HPDE6-E6E7 (cell line): ENCODE measurements at regions not wholly inside any gene's neighbourhood (a gene's known extent, or its start where the extent isn't known, plus 50 kb on each side); places are given as distances from the start of the nearest gene placed in this dataset.

Experiments
- DNase-seq: peaks from one replicate; pipeline ENCODE4 v3.0.0; 2011; ENCODE audit warnings: missing footprints; ENCODE audit errors: extremely low spot score

DNA sequence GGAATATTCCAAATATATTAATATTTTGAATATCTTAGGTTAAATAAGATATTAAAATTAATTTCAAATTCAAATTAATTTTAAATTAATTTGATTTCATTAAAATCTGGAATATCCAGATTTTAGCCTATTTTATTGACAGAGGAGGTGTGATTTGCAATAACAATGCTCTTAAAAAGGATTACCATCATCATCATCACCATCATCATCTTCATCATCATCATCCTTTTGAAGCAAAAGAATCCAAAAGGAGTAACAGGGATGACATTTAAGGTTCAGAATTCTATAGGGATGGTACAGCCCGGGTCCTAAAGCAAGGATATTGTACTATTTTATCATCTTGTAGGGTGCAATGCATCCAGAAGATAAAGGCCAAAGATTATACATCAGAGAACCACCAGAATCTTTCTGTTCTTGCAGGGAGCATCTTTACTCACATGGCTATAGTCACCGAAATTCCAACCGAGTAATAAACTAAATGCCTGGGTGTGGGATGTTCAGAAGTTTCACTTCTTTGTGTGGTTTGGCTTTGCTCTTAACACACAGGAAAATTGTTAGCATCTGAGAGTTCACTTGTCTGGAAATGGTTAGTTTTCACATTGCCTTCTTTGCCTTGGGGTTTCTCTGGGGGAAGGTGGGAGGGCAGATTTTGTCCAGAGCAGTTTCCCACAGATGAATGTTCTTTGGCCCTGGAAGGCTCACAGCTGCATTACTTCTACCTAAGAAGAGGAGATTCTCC lies 99.1 kb upstream of the ITGA6 start:
- DNase-seq = no peak

DNA sequence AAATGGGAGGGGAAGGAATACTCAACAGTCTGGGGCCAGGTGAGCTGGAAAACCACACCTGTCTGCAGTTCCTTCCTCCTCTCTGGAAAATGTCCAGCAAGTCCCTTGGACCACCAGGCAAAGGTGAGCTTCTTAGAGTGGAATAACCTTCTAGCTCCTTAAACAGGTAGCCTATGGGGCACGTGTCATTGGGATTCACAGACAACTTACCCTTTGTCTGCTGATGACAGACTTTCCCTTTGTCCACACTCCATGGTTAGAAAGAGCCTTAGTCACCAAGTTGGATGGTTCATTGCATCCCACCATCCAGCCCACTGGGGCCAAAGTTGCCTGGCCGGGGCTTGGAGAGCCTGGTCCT lies 98.0 kb upstream of the ITGA6 start:
- DNase-seq = no peak

DNA sequence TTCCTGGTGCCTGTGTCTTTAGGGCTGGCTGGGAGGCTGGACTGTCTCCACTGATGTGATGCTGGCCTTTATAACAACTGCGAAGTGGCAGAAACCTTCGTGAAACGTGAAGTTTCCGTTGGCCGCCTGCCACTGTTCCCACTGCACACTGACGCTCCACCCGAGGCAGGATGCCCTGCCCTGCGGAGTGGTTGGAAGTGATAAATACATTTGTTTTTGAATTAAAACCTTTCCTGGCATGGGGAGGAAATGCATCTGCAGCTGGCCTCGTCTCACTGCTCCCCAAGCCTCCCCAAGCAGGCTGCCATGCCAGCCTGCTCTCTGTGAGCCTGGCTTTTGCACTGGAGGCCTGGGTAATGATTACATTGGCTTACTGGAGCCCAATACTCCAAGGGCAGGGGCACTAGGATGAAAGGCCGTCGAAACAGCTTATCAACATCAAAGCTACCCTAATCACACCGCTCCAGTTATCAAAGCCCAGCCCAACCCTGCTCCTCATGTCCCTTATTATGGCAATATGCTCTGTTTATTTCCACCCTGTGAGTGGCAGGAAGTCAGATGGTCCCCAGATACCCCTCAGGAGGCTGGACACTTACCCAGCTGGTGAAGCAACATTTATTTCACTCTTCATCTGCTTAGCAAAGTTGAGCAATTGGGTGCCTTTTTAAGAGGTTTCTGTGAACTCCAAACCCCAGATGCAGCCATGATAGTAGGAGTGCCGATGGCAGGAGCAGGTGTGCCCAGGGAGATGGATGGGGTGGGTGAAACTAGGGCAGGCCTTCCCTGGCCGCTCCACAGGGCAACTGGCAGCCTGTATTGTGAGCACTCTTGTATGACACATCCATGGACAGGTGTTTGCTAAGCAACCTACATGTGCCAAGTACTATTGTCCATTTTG lies 97.4 kb upstream of the ITGA6 start:
- DNase-seq = no peak

DNA sequence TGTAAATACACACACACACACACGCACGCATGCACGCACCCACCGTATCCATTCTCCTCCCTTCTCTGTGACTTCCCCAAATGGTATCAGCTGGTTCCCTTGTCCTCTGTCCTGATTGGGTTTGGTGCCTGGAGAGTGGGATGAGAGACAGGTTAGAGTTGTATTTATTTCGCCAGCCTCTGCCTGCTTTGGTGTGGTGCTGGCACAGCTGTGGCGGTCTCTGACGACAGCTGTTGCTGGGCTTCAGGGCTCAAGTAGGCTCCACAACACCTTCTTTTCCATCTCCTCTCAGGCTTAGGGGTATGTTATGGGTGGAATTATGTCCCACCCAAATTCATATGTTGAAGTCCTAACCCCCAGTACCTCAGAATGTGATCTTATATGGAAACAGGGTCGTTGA lies 94.9 kb upstream of the ITGA6 start:
- DNase-seq = no peak

DNA sequence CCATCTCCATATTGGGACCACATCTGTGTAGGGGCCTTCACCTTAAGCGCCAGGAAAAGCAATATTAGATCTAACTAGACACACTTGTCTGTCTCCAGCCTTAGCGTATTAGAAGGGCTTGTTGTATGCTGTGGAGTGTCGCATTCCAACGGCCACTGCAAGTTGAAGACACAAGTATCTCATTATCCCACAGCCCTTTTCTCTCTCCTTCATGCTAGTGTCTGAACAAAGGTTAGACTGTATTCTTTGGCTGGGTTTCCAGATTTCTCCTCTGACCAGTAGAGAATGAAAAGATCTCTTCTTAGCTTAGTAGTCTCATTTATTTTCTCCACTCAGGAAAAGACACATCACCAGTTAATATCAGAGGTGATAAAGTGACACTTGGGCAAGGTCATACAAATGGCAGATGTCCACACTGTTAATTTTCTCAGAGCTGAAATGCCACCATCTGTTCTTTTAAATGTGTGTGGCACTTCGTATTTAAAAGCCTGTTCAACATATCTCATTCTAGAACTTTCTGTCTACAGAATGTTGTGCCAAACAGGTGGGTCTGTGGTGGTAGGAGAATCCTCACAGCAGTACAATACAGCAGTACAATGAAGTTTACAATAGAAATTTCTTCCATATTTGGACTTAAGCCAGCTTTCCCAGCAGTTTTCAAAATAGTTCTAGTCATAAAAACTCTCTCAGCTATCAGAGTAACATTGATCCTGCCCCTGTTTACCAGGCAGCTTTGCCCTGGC lies 94.0 kb upstream of the ITGA6 start:
- no peak for DNase-seq

DNA sequence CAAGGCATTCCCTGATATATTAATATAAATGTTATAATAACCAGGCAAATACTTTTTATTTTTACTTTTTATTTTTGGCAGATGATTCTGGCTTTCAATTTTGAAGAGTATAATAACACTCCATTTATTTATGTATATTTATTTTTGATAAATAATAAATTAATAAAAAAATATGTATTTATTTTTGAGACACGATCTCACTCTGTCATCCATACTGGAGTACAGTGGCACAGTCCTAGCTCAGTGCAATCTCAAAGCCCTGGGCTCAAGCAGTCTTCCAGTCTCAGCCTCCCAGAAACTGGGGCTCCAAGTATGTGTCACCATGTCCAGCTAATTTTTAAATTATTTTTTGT lies 93.4 kb upstream of the ITGA6 start:
- DNase-seq = no peak

DNA sequence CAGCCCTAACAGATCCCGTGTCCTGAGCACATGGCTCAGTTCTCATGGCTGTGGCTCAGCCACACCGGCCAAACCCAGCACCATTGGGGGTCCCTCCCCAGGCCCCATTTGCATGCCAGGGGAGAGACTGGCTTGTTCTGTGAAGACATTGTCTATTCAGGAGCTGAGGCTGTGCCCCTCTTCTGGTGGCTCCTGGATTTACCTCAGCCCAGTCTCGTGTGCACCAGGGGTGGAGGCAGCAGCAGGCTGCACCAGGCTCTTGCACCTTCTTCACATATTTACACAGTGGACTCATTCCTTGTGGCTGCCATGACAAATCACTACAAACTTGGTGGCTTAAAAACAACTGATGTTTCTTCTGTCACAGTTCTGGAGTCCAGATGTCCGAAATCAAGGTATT lies 92.4 kb upstream of the ITGA6 start:
- no peak for DNase-seq

DNA sequence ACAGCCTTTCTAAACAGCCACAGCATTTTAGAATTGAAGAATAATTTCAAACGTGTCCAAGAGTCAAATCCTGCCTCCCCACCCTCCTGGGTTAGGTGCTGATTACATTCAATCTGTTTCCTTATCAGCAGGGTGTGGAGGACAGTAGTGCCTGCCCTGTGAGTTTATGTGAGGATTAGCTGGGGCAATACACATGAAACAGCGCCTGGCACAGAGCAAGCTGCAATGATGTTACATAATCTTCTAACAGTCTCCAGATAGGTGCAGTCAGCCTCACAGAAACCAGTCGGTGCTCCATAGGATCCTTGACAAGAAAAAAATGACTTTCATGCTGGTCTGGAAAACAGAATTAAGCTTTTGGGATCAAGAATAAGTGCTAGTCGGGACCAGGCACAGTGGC lies 91.7 kb upstream of the ITGA6 start:
- no peak for DNase-seq

DNA sequence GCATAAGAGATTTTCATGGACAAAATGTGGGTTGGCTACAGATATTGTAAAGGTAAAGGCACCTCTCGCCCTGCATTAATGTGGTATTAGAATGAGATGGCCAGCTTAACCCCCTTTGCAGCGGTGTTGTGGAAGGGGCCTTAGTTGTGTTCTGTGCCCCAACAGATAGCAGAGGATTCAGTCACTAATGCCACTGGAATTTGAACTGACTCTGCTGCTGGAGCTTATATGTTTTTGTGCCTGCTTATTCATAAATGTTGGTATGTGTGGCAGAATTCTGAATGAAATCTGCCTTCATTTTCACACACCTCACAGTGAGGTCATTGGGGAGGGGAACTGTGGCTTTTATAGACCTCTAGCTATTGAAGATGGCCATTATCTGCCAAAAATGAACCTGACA lies 90.7 kb upstream of the ITGA6 start:
- DNase-seq = no peak

DNA sequence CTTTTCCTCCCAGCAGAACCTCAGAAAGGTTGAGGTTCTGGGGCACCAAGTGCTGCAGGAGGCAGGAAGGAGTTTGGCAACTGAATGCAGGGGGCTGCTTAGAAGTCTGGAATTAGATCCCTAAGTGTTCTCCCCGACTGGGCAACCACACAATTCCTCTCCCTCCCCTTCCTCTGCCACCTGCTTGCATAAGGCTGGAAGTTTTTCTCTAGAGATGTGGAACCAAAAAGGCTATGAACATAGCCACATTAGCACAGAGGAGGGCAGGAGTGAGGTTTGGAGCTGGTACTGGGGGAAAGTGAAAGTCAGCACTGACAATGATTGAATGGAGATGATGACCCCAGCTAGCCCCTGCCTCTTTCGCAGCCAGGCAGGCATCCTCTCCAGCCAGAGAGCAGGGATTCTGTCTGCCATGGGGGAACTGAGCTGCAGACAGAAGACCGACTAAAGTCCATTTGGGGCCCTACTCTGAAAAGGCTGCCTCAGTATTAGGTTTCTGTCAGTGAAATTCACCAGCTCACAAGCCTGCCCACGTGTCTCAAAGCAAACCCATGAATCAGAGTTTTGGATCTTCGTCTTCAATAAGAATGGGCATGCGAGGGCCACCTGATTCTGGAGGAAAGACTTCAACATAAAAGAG lies 87.9 kb upstream of the ITGA6 start:
- DNase-seq = no peak

DNA sequence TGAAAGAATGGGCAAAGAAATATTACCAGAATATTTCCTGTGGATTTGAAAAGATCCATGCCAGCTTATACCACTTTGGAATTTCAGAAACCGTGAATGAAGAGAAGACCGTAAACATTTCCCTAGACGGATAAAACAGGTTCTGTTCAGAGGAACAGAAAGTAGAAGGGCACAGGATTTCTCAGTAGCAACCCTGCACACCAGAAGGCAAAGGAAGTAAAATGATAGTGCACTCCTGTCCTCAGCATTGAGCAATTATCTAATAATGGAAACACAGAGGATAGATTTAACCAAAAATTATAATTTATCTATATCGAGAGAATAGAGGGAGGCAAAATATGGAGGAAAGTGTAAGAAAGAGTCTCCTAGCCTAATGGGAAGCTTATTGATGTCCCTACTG lies 87.0 kb upstream of the ITGA6 start:
- no peak for DNase-seq

DNA sequence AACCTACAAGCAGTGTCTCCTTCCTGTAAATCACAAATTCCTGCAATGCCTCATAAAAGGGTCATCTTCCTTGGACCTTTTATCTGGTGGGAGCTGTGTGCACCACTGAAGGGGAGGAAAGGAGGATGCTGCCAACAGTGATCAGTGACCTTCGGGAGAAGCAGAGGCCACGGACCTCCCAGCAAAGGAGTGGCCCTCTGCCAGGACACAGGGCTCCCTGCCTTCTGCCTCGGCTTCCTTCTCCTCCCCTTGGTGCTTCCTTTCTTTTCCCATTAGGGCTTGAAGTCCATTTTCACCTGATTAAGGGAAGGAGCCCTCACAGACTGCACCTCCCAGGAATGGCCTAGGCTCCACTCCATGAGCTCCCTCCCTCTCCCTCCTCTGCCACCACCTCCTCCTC lies 85.3 kb upstream of the ITGA6 start:
- DNase-seq = no peak

DNA sequence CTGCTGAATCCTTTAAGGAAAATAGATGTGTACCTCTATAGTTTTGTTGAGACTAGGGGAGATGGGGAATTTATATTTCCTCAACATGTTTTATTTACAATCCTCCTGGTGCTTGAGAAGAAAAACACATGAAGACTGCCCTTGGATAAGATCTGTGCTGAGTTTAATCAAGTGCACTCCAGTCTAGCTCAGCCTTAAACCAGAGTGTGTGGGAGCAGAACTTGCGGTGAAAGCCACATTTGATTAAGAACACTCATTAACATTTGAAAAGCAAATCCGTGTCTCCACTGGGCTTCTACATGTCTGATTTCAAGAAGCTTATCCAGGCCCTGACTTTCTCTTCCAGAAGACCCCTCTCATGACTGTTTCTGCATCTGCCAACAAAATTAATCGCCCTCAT lies 84.8 kb upstream of the ITGA6 start:
- no peak for DNase-seq

DNA sequence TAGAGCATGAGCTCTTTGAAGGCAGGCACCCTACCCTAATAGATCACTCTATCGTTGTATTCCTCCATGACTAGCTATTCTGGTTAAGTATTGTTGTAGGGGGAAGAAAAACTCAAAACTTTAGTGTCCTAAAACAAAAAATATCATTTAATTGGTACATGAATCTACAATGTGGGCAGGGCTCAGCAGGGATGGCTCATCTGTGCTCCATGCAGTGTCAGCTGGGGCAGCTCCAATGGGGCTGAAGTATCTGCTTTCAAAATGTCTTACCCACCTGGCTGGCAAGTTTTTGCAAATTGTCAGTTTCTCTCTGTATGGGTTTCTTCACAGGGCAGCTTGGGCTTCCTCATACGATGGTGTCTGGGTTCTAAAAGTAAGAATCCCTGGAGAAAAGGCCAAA lies 83.2 kb upstream of the ITGA6 start:
- DNase-seq = no peak

DNA sequence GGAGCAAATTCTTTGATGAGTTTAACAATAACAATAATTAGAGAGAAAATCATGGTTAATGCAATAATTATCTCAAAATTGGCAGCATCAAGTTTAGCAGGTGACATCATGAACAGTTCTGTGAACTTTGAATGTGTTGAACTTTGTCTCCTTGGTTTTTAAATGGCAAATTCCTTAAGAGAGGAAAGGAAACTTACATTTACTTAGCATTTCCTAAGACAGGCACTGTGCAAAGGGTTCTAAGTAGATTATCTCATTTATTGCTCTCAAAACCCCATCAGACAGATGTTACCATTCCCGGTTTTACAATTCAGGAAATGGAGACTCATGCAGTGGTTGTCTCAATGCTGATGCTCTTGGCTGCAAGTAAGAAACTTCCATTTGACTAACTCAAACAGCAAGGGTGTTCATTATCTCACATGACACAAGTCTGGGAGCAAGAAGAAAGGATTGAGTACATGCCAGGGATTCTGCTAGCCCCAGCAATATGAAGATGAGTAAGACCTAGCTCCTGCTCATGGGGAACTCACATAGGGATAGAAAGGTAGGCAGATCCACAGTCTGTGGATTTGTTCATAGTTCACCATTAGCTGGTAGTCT lies 81.3 kb upstream of the ITGA6 start:
- no peak for DNase-seq

DNA sequence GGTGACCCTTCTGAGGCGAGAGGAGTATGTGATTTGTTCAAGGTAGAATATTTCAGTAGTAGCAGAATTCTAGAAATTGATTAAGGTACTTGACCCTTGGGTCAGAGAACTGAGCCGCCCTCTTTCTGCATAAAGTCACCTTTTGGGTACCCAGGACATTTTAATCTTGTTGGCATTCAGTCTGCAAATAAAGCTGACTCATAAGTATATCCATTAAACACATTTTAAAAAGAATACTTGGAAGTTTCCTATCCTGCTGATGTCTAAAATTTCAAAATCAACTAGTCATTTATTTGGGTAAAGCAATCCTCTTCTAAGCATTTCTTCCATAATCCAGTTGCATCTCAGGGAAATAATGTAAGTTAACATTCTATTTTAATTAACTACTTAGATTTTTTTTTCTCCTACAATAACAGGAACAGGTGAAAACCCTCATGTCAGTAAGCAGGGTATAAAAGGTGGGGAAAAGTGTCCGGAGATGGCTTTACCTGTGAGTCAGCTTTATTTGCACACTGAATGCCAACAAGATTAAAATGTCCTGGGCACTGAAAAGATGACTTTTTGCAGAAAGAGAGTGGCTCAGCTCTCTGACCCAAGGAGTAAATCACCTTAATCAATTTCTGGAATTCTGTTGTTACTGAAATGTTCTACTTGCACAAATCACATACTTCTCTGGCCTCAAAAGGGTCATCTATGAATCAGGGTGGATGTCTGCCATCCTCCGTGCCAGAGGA lies 78.7 kb upstream of the ITGA6 start:
- no peak for DNase-seq

DNA sequence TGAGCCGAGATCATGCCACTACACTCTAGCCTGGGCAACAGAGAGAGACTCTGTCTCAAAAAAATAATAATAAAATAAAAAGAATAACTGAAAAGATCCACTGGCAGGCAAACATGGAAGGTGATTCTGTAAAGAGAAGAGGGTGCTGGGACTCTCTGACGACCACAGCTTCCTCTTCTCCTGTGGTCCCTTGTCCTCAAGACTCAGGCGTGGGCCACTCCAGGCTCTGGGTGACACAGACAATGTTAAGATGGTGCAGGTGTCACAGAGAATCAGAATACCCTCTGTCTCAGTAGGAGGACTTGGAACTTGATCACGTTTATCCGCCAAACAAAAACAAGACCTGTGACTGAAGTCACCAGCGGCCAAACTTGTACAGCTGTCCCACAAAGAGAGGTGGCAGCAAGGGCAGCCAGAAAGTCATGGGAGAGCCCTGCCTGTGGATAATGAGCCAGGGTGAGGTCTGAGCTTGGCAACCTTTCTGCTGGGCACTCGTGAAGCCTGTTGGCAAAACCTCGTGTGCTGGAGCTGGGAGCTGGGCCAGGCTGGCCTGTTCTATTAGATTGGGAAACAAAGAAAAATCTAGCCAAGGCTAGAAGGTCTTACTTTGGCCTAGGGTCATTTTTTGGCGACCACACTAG lies 76.4 kb upstream of the ITGA6 start:
- DNase-seq = no peak

DNA sequence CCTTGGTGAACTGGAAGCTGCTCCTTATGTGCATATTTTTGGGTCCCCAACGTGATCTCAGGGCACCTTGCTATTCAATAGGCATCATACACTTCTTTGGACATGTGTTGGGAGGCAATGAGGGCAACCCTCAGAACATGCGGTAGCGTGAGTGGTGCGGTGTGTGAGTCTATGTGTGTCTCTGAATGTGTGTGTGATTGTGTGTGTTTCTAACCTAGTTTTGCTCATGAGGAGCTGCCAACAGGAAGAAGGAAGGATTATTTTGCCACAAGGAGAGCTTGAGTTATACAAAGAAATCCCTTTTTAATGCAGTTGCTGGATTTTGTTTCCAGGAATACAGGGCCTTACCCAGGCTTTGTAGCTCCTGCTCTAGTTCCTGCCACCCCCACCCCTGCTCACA lies 75.8 kb upstream of the ITGA6 start:
- DNase-seq = no peak

DNA sequence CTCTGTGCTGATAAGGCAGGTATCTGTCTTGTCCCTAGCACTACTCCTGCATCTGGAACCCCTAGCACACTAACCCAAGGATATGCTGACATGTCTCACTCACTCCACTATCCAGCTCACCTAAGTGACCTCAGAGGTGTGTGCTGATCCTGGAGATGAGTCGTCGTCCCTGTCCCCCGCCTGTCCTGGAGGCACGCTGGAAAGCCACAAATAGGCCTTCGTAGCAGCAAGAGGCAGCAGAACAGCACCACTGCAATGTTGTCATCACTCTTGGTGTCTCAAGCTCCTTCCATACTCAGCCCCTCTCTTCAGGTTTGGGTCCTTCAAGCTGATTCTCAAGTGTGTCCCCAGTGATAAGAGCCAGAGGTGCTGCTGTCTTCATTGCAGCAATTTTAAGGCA lies 73.0 kb upstream of the ITGA6 start:
- no peak for DNase-seq

DNA sequence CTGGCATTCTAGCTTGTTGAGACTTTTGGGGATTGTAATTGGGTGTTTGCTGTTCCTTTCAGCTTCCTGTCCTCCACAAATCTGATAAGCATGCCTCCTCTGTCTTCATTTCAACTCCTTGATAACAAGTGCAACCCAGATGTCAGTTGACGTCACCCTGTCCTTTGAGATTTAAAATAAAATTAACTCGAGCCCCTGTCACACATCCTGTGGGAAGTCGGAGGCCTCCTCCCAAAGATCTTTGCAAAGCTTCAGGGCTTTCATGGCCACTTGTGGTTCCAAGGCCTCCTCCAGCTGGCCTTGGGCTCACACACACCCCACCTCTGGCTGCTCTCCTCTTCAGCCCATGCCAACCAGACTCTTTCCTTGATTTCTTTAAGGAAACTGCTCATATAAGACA lies 69.9 kb upstream of the ITGA6 start:
- DNase-seq = no peak
